HG02943 (cell line): ENCODE measurements at regions not wholly inside any gene's neighbourhood (a gene's known extent, or its start where the extent isn't known, plus 50 kb on each side); places are given as distances from the start of the nearest gene placed in this dataset.
A peak's percentile ranks its signal among the peaks of the same experiment; 100 is the strongest.
"Not testable (repeated sequence)": the region's sequence is repeated elsewhere in the genome, so short reads cannot be mapped to it uniquely, and the experiment has no call there.

ENCODE experiments used
- ATAC-seq: cut with Tn5 transposase; IDR thresholded peaks from one replicate; pipeline ENCODE4 v1.9.1; 2021; ENCODE audit warnings: mild to moderate bottlenecking, low read depth, moderate library complexity; ENCODE audit not compliant: unreplicated experiment

GRCh38 chr7:73176813-73177212 is 91.0 kb upstream of the SPDYE9 start:
- not testable (repeated sequence) for ATAC-seq

DNA sequence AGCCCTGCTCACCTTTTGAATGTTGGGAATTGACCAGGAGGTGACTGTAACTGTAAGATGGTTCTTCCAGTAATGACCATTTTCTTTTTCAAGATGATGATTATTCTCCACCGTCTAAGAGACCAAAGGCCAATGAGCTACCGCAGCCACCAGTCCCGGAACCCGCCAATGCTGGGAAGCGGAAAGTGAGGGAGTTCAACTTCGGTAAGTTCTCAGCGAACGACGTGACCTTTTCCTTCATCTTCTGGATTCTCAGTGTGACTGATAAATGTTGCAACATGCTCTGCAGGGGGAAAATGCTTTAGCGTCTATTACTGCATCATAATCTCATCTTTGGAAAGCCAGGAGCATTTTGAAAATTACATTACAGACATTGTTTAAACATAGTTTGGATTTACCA is 89.5 kb upstream of the SPDYE9 start:
- not testable (repeated sequence) for ATAC-seq

- not testable (repeated sequence) for ATAC-seq
These were observed 85.1 kb upstream of the SPDYE9 start for GRCh38 chr7:73170902-73171301.

DNA sequence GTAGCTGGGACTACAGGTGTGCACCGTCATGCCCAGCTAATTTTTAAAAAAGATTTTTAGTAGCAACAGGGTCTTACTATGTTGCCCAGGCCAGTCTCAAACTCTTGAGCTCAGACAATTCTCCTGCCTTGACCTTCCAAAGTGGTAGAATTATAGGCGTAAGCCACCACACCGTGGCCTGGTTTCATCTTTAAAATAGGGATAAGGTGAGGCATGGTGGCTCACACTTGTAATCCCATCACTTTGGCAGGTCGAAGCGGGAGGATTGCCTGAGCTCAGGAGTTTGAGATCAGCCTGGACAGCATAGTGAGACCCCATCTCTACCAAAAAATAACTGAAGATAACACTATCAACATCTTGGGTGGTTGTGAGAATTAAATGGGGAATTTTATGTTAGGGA is 84.6 kb upstream of the SPDYE9 start:
- not testable (repeated sequence) for ATAC-seq

DNA sequence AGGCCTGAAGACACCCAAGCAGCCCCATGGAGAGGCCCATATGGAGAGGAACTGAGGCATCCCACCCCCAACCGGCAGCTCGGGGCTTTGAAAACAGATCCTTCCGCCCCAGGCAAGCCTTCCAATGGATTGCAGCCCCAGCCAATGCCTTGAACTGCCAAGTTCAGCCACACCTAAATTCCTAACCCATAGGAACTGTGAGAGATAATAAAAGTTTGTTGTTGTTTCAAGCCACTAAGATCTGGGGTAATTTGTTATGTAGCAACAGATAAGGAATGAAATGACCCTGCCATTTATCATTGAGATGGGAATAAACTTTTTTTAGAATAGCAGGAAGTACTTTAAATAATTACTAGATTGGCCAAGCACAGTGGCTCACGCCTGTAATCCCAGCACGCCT is 80.3 kb upstream of the SPDYE9 start:
- ATAC-seq, result not testable (repeated sequence)

DNA sequence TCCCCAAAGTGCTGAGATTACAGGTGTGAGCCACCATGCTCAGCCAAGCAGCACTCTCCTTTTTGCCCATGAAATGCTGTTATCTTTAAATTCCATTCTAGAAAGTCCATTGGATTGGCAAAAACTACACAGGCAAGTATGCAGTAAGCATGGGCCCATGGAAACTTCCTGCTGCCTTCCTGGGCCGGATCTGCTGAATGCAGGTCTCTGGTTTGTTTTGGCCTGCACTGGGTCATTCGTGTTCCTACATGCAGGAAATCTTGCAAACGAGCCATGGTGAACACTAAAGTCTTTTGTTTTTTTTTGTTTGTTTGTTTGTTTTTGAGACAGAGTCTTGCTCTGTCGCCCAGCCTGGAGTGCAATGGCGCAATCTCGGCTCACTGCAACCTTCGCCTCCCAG is 76.8 kb upstream of the SPDYE9 start:
- ATAC-seq, result not testable (repeated sequence)

GRCh38 chr7:73161727-73162126 is 75.9 kb upstream of the SPDYE9 start:
- not testable (repeated sequence) for ATAC-seq

DNA sequence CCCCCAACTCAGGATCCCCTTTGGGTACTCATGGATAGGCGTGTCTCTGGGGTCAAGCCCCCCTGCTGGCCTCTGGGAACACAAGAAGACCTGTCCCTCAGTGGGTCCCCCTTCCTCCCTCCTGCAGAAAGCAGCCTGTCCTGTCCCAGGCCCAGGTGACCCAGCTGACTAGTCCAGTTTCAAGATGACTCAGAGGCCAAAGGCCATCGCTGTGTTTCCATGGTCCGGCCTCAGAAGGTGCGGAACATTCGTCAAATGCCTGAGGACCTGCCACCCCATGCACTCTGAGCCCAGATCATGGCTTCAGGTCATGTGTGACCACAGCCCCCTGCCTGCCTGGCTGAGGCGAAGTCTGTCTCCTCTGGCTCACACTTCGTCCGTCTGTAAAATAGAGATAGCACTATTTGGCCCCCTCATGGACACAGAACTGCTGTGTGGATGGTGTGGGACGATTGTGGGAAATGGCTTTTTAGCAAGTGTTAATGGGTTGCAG is 71.4 kb upstream of the SPDYE9 start:
- not testable (repeated sequence) for ATAC-seq

DNA sequence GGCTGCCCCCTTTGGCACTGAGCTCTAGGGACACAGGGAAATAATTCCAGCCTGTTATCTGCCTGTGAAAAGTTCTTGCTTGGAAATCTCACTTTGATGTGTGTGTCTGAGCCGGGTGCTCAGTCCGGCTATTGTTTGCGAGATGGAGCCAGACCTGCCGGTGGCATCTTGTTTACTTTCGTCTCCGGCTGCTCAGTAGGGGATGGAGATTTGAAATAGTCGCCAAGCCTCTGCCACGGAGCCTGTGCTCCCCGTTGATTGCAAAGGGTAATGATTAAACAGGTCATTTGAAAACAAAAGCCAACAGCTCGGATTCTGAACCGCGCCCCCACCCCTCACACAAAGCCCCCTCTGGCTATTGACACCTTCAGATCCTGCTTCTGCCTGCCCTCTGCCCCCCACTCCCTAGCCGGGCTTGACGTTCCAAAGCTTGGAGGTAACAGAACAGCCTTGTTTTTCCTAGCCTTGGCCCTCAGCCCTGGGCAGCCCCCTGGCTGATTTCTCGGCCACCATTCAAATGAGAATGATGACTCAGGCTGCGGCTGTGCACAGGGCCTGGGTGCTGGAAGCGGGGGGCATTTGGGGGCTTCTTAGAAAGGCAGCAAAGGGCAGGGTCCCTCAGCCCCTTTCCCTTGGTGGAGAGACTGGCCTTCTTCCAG is 70.8 kb upstream of the SPDYE9 start:
- not testable (repeated sequence) for ATAC-seq

DNA sequence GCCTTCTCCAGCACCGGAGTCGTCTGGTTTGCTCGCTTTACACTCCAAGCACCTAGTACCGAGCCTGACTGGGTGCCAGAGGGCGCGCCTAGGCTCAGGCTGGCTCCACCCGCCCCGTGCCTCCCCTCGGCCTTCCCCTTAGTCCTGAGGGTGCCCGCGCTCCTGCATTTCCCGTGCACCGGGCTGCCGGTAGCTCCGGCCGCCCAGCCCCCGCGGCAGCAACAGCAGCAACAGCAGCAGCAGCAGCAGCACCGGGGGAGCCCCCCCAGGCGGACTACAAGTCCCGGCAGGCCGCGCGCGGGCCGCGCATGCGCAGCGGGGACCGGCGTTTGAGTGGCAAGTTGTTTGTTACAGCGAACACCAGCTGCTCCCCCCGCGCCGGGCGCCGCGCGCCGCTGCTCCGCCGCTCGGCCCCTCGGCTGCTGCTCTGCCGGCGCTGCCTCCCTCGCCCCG is 68.8 kb upstream of the SPDYE9 start:
- ATAC-seq, result peak; percentile 87

- not testable (repeated sequence) for ATAC-seq
These were observed 68.2 kb upstream of the SPDYE9 start for GRCh38 chr7:73153921-73154585.

- not testable (repeated sequence) for ATAC-seq
These were observed 62.7 kb upstream of the SPDYE9 start for GRCh38 chr7:73148570-73148969.

DNA sequence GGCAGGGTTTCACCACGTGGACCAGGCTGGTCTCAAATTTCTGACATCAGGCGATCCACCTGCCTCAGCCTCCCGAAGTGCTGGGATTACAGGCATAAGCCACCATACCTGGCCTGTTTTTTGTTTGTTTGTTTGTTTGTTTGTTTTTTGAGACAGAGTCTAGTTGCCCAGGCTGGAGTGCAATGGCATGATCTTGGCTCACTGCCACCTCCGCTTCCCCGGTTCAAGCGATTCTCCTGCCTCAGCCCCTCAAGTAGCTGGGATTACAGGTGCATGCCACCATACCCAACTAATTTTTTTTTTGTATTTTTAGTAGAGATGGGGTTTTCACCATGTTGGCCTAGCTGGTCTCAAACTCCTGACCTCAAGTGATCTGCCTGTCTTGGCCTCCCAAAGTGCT is 61.8 kb upstream of the SPDYE9 start:
- not testable (repeated sequence) for ATAC-seq

GRCh38 chr7:73143993-73144392 is 58.2 kb upstream of the SPDYE9 start:
- ATAC-seq, result not testable (repeated sequence)

DNA sequence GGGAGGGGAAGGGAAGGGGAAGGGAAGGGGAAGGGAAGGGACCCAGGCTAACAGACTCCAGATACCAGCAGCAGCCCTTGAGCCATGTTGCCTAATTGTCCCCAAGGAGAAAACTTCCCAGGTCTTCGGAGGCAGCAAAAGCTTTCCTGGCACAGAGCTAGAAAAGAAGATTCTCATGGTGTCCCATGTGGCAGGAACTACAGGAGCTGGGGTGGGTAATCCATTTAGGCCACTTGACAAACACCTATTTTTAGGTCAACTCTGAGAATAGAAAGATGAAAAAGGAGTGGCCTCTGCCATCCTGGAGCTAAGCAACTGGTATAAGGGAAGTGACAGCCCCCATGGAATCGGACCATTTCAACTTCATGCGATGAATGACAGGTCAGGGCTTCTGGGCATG is 52.1 kb upstream of the SPDYE9 start:
- ATAC-seq, result not testable (repeated sequence)
